HEK293T (cell line): ENCODE measurements at regions not wholly inside any gene's neighbourhood (a gene's known extent, or its start where the extent isn't known, plus 50 kb on each side); places are given as distances from the start of the nearest gene placed in this dataset.
A peak's percentile ranks its signal among the peaks of the same experiment; 100 is the strongest.
"Not testable (repeated sequence)": the region's sequence is repeated elsewhere in the genome, so short reads cannot be mapped to it uniquely, and the experiment has no call there.

ENCODE experiments used
- CTCF ChIA-PET: fragments of 350-600 bp; formaldehyde crosslinking; extraction: SDS; loops from one replicate; lab custom pipeline; 2021; ENCODE audit warnings: antibody characterized with exemption, inconsistent platforms; lab: Yijun Ruan, JAX
- POLR2A ChIA-PET: fragments of 350-600 bp; formaldehyde crosslinking; extraction: SDS; loops from one replicate; lab custom pipeline; 2020; ENCODE audit warnings: antibody characterized with exemption, inconsistent platforms; lab: Yijun Ruan, JAX
- DNase-seq: peaks from one replicate; pipeline ENCODE4 v3.0.0; 2012; ENCODE audit warnings: mixed read lengths; ENCODE audit errors: extremely low spot score
- ARNT ChIP-seq: fragments of 450-650 bp; IDR thresholded peaks from 2 replicates; pipeline ENCODE4 v1.6.1; 2017; ENCODE audit warnings: mild to moderate bottlenecking
- BHLHE40 ChIP-seq: fragments of 450-650 bp; IDR thresholded peaks from 2 replicates; pipeline ENCODE4 v1.6.1; 2016; ENCODE audit warnings: mild to moderate bottlenecking, moderate library complexity, borderline replicate concordance
- CTBP1 ChIP-seq: fragments of 450-650 bp; IDR thresholded peaks from 2 replicates; pipeline ENCODE4 v1.6.1; 2016; ENCODE audit warnings: borderline replicate concordance
- ELF4 ChIP-seq: fragments of 450-650 bp; IDR thresholded peaks from 2 replicates; pipeline ENCODE4 v1.6.1; 2017; ENCODE audit warnings: antibody characterized with exemption
- FOXA1 ChIP-seq: fragments of 450-650 bp; IDR thresholded peaks from 2 replicates; pipeline ENCODE4 v1.6.1; 2016; ENCODE audit warnings: mild to moderate bottlenecking
- FOXK2 ChIP-seq: fragments of 450-650 bp; IDR thresholded peaks from 2 replicates; pipeline ENCODE4 v1.6.1; 2016; ENCODE audit warnings: mild to moderate bottlenecking
- FOXM1 ChIP-seq: fragments of 450-650 bp; IDR thresholded peaks from 2 replicates; pipeline ENCODE4 v1.6.1; 2017; ENCODE audit warnings: mild to moderate bottlenecking, borderline replicate concordance
- HDGF ChIP-seq: fragments of 450-650 bp; IDR thresholded peaks from 2 replicates; pipeline ENCODE4 v1.6.1; 2017; ENCODE audit warnings: antibody characterized with exemption, borderline replicate concordance
- L3MBTL2 ChIP-seq: fragments of 450-650 bp; conservative IDR thresholded peaks from 2 replicates; pipeline ENCODE4 v1.6.1; 2016; ENCODE audit warnings: mild to moderate bottlenecking
- LEF1 ChIP-seq: fragments of 450-650 bp; IDR thresholded peaks from 2 replicates; pipeline ENCODE4 v1.6.1; 2017; ENCODE audit warnings: mild to moderate bottlenecking, borderline replicate concordance
- NFRKB ChIP-seq: fragments of 450-650 bp; IDR thresholded peaks from 2 replicates; pipeline ENCODE4 v1.6.1; 2016; ENCODE audit warnings: mild to moderate bottlenecking, moderate library complexity
- SP1 ChIP-seq: fragments of 450-650 bp; IDR thresholded peaks from 2 replicates; pipeline ENCODE4 v1.6.1; 2017
- SUZ12 ChIP-seq: fragments of 450-650 bp; IDR thresholded peaks from 2 replicates; pipeline ENCODE4 v1.6.1; 2016; ENCODE audit warnings: mild to moderate bottlenecking
- TARDBP ChIP-seq: fragments of 450-650 bp; IDR thresholded peaks from 2 replicates; pipeline ENCODE4 v1.6.1; 2016
- ZNF384 ChIP-seq: fragments of 450-650 bp; IDR thresholded peaks from 2 replicates; pipeline ENCODE4 v1.6.1; 2016
- TF ChIP-seq, protein P1 (sequence below): fragments of 450-650 bp; IDR thresholded peaks from 2 replicates; pipeline ENCODE4 v1.6.1; 2016

GRCh38 chr6:147950623-147950987 lies 392.0 kb upstream of the SASH1 start:
- ChIA-PET POLR2A (no interaction called here), CTCF (no interaction called here)
- no peak for DNase-seq
- TF ChIP-seq ARNT (no peak), SUZ12 (no peak), L3MBTL2 (no peak), ZNF384 (no peak), CTBP1 (no peak), FOXK2 (no peak), FOXA1 (no peak), SP1 (no peak), FOXM1 (no peak), TARDBP (no peak), NFRKB (no peak), HDGF (no peak), BHLHE40 (no peak), LEF1 (no peak)
- TF ChIP-seq, protein P1, sequence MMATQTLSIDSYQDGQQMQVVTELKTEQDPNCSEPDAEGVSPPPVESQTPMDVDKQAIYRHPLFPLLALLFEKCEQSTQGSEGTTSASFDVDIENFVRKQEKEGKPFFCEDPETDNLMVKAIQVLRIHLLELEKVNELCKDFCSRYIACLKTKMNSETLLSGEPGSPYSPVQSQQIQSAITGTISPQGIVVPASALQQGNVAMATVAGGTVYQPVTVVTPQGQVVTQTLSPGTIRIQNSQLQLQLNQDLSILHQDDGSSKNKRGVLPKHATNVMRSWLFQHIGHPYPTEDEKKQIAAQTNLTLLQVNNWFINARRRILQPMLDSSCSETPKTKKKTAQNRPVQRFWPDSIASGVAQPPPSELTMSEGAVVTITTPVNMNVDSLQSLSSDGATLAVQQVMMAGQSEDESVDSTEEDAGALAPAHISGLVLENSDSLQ = no peak

DNA sequence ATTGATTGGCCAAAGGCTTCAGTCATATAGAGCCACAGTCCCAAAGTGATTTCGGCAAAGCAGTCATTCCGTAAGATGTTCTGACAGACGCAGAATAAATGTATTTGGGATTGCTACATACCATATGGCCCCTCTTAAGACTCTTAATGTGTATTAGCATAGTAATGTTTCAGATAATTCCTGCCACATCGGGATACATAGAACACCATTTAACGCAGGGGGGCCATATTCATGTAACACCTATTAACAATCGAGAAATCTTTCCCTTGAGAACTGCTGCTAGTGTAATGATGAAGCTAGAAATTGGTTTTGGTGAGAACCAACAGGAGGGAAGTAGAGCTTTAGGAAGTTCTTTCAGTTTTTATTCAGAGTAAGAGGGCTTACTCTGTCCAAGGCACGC lies 390.9 kb upstream of the SASH1 start:
- TF ChIP-seq ZNF384 (no peak), L3MBTL2 (no peak), TARDBP (no peak), FOXK2 (no peak), ELF4 (no peak), LEF1 (no peak), FOXA1 (no peak), SUZ12 (no peak), HDGF (no peak), FOXM1 (no peak), BHLHE40 (no peak), CTBP1 (no peak), SP1 (no peak)
- TF ChIP-seq, protein P1 = no peak
- ChIA-PET POLR2A (no interaction called here), CTCF (no interaction called here)
- DNase-seq = no peak

GRCh38 chr6:147954938-147955337 lies 387.7 kb upstream of the SASH1 start:
- TF ChIP-seq, protein P1 = no peak
- TF ChIP-seq HDGF = no peak
- TF ChIP-seq FOXM1 = no peak
- TF ChIP-seq TARDBP = no peak
- TF ChIP-seq L3MBTL2 = no peak
- TF ChIP-seq ELF4 = no peak
- no peak for TF ChIP-seq FOXK2
- TF ChIP-seq BHLHE40 = no peak
- TF ChIP-seq NFRKB = no peak
- TF ChIP-seq ARNT = no peak
- no peak for TF ChIP-seq CTBP1
- no peak for TF ChIP-seq ZNF384
- TF ChIP-seq FOXA1 = no peak
- TF ChIP-seq SP1 = no peak
- no peak for TF ChIP-seq SUZ12
- no peak for TF ChIP-seq LEF1
- no peak for DNase-seq
- ChIA-PET CTCF (no interaction called here), POLR2A (no interaction called here)

DNA sequence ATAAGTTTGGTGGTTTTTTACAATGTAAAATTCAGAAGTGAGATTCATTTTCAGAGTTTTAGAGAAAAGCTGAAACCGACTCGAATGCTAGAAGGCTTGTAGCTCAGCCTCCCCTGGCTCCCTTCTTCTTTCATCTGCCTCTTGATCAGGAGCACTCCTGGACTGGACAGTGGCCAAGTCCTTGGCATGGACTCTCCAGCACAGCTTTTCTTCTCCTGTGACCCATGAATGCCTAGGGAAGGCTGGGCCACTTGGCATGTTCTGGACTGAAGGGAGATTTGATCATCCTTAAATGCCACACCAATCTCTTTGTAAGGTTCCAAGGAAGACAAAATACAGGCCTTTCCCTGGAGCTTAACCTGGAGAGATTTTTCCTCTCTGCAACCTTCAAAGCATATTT lies 384.0 kb upstream of the SASH1 start:
- POLR2A ChIA-PET = no interaction called here
- no peak for DNase-seq

GRCh38 chr6:147961481-147962141 lies 381.0 kb upstream of the SASH1 start:
- ChIA-PET CTCF (no interaction called here), POLR2A (no interaction called here)
- TF ChIP-seq ELF4 = no peak
- TF ChIP-seq, protein P1 = peak; percentile 82
- DNase-seq = no peak

More for the DNA sequence above, 384.0 kb upstream of the SASH1 start:
- TF ChIP-seq BHLHE40 (no peak), FOXM1 (no peak), TARDBP (no peak), HDGF (no peak), FOXA1 (no peak), LEF1 (no peak), NFRKB (no peak), CTBP1 (no peak), ARNT (no peak), SP1 (no peak), ZNF384 (no peak), FOXK2 (no peak), SUZ12 (no peak), ELF4 (no peak), L3MBTL2 (no peak)
- TF ChIP-seq, protein P1 = no peak
- CTCF ChIA-PET = no interaction called here

DNA sequence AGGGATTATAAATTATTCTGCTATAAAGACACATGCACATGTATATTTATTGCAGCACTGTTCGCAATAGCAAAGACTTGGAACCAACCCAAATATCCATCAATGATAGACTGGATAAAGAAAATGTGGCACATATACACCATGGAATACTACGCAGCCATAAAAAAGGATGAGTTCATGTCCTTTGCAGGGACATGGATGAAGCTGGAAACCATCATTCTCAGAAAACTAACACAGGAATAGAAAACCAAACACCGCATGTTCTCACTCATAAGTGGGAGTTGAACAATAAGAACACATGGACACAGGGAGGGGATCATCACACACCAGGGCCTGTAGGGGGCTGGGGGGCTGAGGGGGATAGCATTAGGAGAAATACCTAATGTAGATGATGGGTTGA lies 377.2 kb upstream of the SASH1 start:
- DNase-seq, CTCF ChIA-PET, POLR2A ChIA-PET: not testable (repeated sequence)
